SK-N-SH (cell line): ENCODE measurements at regions not wholly inside any gene's neighbourhood (a gene's known extent, or its start where the extent isn't known, plus 50 kb on each side); places are given as distances from the start of the nearest gene placed in this dataset.

ENCODE experiments used
- CTCF ChIP-seq: fragments of 200-600 bp; sonication (generic); IDR thresholded peaks from 2 replicates; pipeline ENCODE4 v1.6.1; 2017; ENCODE audit warnings: antibody characterized with exemption, mild to moderate bottlenecking, moderate library complexity
- FOXJ3 ChIP-seq: sonication (generic); formaldehyde crosslinking; IDR thresholded peaks from 2 replicates; pipeline ENCODE4 v1.5.1; 2020; ENCODE audit warnings: mild to moderate bottlenecking, missing genetic modification reagents
- GATA2 ChIP-seq: sonication (generic); formaldehyde crosslinking; IDR thresholded peaks from 2 replicates; pipeline ENCODE4 v1.5.0; 2020; ENCODE audit warnings: mild to moderate bottlenecking, missing genetic modification reagents
- MXI1 ChIP-seq: IDR thresholded peaks from 2 replicates; pipeline ENCODE4 v1.6.1; 2012; ENCODE audit warnings: mild to moderate bottlenecking, low read depth, low read length, improper control_type of control experiment
- NFIC ChIP-seq: IDR thresholded peaks from 2 replicates; pipeline ENCODE4 v1.4.0; 2012; ENCODE audit warnings: borderline replicate concordance
- RAD21 ChIP-seq: IDR thresholded peaks from 2 replicates; pipeline ENCODE4 v1.6.1; 2012; ENCODE audit warnings: mild to moderate bottlenecking, low read length
- SIN3A ChIP-seq: IDR thresholded peaks from 2 replicates; pipeline ENCODE4 v1.6.1; 2012; ENCODE audit warnings: low read depth, mild to moderate bottlenecking, low read length, moderate library complexity, borderline replicate concordance
- TCF12 ChIP-seq: IDR thresholded peaks from 2 replicates; pipeline ENCODE4 v1.4.0; 2012
- USF2 ChIP-seq: fragments of 150-350 bp; IDR thresholded peaks from 2 replicates; pipeline ENCODE4 v1.6.1; 2017; ENCODE audit warnings: antibody characterized with exemption, low read length, low read depth, borderline replicate concordance

- no peak for TF ChIP-seq CTCF
- no peak for TF ChIP-seq TCF12
- no peak for TF ChIP-seq RAD21
- no peak for TF ChIP-seq MXI1
- no peak for TF ChIP-seq FOXJ3 (CRISPR knock-in tag)
- TF ChIP-seq SIN3A, result no peak
- no peak for TF ChIP-seq NFIC
- TF ChIP-seq USF2, result no peak
- no peak for TF ChIP-seq GATA2 (CRISPR knock-in tag)
Measured at GRCh38 chr3:98968824-98969223, 67.3 kb upstream of the DCBLD2 start.
